NCI-H146 treated with DMSO at 0.1 percent for 48 hours (cell line): ENCODE measurements at regions not wholly inside any gene's neighbourhood (a gene's known extent, or its start where the extent isn't known, plus 50 kb on each side); places are given as distances from the start of the nearest gene placed in this dataset.
"Not testable (repeated sequence)": the region's sequence is repeated elsewhere in the genome, so short reads cannot be mapped to it uniquely, and the experiment has no call there.

ENCODE experiments used
- DNase-seq: peaks from one replicate; lab custom pipeline; 2025; ENCODE audit not compliant: unreplicated experiment; lab: John Stamatoyannopoulos, UW

- DNase-seq: no peak
Observed at GRCh38 chr6:130547723-130548122, 181.9 kb downstream of the TMEM200A start.

DNA sequence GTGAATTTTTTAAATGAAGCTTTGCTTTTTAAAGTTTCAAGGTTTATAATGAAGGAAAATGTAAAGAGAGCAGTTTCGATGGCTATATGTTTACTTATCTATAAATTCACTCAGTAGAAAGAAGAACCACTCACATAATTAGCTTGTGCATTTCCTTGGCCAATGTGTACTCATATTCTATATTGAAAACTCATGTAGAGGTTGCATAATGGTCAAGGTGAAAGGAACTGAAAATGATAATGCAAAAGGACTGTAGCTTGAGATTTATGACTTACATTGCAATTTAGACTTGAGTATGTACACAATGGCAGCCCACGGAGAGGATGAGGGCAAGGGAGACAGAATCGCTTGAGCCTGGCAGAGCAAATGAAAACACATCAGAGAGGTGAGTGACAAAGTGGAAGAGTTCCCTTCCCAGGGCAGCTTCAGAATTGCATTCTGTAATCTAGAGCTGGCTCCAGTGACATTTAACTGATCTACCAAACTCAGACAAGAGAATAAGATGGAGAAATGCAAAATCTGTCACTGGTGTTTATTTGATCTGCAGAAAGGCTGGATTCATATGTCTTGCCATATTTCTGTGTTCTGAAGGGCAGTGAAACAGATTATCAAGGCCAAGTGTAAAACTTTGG lies 191.8 kb downstream of the TMEM200A start:
- DNase-seq: no peak

DNA sequence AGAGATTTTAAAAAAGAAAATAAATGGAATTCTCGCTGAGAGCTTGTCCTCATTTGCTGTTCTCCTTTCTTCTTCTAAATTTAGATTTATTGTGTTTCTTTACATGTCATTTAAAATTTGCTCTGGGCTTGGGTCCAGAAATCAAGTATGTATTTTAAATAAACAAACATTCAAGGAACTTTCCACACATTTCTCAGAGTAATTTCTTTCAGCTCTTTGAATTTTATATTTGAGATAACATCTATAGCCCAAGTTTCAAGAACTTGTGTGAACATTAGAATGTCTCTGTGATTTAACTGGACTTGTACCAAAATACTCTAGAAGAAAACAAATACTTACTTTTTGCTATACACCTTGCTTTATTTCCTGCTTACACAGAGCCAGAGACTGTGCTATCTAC lies 192.3 kb downstream of the TMEM200A start:
- DNase-seq: no peak

DNA sequence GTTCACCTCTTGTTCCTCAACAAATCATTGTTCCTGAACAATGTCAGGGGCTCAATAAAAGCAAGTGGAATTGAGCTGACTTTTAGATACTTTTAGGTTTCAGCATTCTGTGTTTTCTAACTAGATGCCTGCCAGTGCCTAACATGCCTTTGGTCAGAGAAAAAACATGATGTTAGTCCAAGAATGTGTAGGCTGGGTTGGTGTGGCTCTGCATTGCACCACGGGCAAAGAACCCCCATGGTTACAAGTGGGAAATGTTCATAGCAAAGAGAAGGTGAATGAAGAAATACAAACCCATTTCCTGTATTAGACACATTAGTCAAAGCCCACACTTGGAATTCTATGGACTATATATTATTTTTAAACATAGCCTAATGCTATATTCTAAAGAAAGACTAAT lies 193.3 kb downstream of the TMEM200A start:
- no peak for DNase-seq

- DNase-seq: no peak
Observed at GRCh38 chr6:130560231-130560630, 194.4 kb downstream of the TMEM200A start.

DNA sequence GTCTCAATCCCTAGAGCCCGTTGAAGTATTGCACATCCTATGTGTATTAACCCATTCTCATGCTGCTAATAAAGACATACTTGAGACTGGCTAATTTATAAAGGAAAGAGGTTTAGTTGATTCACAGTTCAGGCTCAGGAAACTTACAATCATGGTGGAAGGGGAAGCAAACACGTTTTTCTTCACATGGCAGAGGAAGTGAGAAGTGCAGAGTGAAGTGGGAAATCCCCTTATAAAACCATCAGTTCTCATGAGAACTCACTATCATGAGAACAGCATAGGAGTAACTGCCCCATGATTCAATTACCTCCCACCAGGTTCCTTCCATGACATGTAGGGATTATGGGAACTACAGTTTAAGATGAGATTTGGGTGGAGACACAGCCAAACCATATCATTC lies 195.3 kb downstream of the TMEM200A start:
- DNase-seq: not testable (repeated sequence)

DNA sequence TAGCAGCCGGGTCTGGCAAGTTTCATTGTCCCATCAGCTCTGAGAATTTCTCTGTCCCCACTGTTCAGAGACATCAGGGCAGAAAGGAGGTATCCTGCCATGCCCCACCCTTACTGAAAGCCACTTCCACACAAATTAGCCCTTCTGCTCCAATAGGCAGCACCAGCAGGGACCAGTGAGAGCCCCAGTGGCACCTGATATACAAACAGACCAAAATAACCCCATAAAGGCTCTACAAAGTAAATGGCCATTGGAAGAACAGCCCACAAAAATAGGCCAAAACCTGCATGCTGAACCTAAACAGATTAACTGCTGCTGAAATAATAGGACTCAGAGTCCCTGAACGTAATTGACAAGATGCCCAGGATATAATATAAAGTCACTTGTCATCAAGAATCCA lies 199.9 kb downstream of the TMEM200A start:
- no peak for DNase-seq

DNA sequence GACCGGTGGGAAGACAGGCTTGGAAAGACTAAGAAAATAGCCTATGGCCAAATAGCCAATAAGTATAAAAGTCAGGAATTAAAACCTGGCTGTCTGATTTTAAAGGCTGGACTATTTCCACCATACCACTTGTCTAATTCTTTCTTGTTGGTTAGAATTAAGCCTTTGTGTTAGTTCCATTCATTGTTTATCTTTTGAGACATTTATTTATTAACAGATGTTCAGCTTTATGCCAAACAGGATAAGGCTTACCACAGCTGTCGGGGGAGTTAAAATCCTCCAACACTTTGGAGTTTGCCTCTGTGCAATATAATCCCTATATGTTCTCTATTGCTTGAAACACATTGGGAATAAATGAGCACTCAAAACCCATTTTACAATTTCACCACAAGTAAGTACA lies 208.3 kb downstream of the TMEM200A start:
- no peak for DNase-seq

DNA sequence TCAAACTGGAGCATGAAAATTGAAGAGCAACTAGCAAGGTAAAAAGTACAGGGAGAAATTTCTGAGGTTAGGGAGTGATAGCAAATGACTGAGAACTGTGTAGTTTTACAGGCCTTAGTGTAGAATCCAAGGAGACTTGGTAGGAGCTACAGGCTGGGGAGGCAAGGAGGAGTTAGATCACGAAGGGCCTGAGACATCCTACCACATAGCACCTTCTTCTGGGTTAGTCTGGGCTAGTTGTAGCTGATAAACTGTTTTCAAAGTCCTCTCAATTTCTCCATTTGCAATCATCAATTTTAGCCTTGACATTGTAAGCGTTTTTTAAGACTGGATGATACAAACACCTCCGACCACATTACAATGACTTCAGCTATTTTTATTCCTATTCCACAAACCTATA lies 209.7 kb downstream of the TMEM200A start:
- no peak for DNase-seq

DNA sequence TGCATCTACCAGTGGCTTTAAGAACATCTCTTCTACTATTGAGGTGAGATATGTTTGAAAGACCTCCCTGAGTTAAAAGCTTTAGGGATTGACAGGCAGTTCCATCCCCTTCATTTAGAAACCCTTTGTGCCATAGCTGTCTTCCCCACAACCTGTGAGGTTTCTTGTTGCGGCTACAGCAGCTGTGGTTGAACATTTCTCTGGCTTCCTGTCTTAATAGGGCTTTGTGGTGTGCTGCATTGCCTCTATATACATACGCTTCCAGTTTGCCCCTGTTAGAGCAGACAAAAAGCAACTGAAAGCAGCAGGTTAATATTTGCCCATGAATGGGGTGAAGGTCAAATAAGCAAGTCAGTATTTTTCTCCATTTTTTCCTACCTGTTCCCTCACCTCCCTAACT lies 210.2 kb downstream of the TMEM200A start:
- no peak for DNase-seq

DNA sequence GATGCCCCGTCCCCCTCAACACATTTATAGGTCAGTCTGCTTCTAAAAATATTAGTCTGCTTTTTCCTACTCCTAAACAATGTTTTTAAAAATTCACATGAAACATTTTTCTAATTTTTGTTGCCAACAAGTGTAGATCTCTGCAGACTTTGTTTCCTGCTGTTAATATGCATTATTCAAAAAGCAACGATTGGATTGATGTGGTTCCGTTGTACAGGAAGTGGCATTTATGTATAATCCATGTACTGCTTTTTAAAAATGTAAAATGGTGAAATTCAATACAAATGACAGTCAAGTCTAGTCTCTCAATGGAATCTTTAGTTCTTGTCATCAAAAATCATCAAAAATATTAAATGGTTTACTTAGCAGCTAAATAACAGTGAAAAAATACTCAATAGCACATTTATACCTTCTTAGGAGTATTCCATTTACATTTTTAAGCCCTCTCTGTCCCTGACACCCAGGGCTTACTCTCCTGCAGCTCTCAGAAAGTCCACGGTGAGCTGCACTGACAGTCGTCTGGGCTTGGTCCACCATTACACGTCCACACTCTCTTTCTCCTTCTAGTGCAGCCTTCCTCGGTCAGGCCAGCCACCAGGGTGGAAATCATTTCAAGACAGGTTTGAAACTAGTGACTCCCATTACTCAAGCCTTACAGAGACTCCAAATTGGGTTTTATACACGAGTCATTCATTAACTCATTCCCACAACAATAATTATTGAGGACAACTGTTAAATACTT lies 211.5 kb downstream of the TMEM200A start:
- DNase-seq: no peak

DNA sequence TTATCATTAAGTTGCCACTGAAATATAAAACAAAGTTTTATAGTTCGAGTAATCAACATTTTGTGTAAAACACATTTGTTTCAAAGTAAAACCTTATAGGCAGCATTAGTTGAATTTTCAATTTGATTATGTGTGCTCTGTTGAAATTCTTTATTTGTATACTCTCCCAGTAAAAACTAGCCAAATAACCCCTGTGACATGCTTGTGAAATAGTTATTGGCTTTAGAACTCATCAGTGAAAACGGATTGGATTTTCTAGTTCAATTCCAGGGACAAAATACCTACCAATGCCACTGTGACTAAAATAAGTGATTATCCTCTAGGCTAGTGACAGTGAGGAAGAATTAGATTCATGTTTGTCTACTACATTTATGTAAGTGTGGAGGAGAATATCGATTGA lies 212.9 kb downstream of the TMEM200A start:
- no peak for DNase-seq

DNA sequence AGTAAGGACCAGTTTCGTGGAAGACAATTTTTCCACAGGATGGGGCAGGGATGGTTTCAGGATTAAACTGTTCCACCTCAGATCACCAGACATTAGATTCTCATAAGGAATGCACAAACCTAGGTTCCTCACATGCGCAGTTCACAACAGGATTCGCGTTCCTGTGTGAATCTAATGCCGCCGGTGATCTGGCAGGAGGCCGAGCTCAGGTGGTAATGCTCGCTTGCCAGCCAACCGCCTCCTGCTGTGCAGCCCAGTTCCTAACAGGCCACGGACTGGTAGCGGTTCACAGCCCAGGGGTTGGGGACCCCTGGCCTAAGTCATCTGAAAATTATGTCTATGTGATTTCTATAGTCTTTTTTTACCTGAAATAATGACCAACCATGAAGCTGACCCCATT lies 217.5 kb downstream of the TMEM200A start:
- DNase-seq: no peak

DNA sequence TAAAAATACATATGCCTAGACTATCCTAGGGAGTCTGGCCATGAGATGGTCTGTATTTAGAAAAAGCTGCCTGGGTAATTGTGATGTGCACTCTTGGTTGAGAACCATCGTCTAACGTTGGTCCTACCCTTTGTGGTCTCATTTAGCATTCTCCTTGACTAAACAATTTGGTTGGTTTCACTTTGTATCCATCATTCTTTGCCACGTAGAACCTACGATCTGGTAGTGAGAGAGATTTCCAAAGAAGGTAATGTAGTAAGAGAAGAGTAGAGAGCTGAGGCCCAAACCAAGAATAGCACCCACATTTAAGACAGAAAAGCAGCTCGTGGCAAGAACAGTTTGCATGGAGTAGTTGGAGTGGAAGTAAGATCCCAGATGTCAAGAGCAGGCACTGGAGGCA lies 219.8 kb downstream of the TMEM200A start:
- no peak for DNase-seq

- no peak for DNase-seq
Observed at GRCh38 chr6:130587778-130588520, 222.1 kb downstream of the TMEM200A start.

GRCh38 chr6:130593200-130593599 lies 227.4 kb downstream of the TMEM200A start:
- no peak for DNase-seq

GRCh38 chr6:130593948-130594347 lies 228.1 kb downstream of the TMEM200A start:
- no peak for DNase-seq

DNA sequence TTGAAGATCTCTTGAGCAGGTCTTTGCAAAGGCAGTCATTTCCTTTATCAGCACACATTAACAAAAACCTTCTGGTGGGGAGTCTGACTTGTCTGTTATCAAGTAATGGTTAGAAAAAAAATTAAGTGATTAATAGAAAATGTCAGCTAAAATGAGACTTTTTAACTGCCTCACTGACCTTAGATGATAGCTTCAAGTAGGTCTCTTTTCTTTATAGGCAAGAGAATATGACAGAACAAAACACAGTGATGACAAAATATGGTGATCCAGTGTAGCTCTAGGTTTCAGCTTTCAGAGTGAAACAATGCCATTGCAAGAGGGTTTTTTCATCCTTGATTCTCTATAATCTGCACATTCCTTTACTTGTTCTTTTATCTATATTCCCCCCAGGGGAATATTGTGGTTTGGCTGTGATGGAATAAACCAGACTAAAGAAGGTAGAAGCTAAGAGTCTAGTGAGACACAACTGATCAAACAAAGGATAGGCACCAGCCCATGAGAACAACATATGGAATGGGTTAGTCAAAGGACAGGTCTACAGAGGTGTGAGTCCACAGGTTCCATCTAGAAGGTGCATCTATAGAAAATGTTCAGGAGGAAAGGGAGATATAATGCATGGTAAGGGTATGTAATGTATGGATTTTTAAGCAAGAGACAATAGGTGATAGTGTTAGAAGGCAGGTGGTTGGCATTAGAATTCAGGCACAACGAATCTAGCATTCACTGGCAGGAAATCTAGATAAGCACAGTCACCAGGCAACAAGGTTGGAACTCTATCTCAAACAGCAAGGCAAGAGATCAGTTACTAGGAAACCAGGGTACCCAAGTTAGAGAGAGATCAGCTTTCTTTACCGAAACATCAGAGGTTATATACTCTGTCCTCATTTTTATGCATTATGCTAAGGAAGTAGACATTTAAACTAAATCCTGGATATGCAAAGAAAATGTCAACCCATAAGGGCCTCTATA lies 228.9 kb upstream of the SMLR1 start:
- no peak for DNase-seq

- DNase-seq: no peak
Observed at GRCh38 chr6:130600880-130601341, 226.3 kb upstream of the SMLR1 start.

DNA sequence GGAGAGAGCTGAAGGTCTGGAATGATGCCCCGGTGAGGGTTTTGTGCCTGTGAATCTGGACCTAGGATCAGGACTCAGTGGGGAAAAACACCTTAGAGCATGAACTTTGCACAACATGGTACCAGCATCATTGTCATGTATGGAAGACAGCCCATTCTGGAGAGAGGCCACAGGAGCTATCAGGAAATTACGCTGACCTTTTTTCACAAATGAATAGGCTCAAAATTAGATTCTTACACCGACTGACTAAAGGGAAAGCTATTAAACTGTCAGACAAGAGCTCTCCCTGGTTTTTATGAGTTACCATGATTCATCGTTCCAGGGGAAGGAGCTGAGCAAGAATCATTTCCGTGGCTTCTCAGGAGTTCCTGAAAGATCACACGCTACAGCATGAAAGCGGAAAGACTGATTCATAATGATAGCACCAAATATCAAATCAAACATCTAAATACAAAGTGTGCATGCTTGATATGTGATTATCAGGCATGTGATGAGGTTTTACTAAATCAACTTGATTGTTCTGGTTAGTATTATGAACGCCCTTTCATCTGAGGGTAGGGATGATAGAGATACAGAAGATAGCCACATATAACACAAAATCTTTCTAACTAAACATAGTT lies 224.9 kb upstream of the SMLR1 start:
- no peak for DNase-seq
